GM18868 (cell line): ENCODE measurements at regions not wholly inside any gene's neighbourhood (a gene's known extent, or its start where the extent isn't known, plus 50 kb on each side); places are given as distances from the start of the nearest gene placed in this dataset.
"Not testable (repeated sequence)": the region's sequence is repeated elsewhere in the genome, so short reads cannot be mapped to it uniquely, and the experiment has no call there.

Experiments
- ATAC-seq: cut with Tn5 transposase; IDR thresholded peaks from one replicate; pipeline ENCODE4 v1.9.1; 2021; ENCODE audit warnings: mild to moderate bottlenecking, moderate library complexity; ENCODE audit not compliant: unreplicated experiment

DNA sequence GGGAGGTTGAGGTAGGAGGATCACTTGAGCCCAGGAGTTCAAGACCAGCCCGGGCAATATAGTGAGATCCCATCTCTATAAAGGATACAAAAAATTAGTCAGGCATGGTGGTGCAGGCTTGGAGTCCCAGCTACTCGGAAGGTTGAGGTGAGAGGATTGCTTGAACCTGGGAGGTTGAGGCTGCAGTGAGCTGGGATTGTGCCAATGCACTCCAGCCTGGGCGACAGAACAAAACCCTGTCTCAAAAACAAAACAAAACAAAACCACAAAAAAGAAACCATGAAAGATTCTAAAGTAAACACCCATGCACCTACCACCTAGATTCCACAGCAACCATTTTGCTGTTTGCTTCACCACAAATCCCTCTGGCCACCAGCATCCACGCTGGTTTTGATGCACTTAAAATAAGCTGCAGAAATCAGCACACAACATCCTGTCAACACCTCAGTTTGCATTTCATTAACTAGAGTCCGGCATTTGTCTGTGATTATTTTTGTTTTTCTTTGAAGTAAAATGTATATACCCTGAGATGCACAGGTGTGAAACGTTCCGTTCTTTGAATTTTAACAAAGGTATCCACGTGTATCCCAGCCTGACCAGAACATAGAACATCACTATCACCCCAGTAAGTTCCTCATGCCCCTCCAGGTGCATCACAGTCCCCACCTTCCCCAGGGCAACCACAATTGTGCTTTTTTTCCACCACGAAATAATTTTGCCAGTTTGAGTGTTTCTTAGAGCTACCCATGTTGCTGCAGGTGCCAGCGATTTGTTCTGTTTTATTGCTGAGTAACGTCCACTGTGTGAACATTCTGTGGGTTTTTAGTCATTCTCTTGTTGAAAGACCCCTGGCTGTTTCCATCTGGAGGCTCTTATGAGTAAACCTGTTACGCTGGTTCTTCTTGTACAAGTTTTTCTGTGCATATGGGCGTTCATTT, 191.5 kb downstream of the SEC14L1 start:
- ATAC-seq, result no peak

GRCh38 chr17:77332981-77333685, 192.4 kb downstream of the SEC14L1 start:
- no peak for ATAC-seq

- ATAC-seq, result no peak
These were observed 196.4 kb downstream of the SEC14L1 start for GRCh38 chr17:77337150-77337549.

DNA sequence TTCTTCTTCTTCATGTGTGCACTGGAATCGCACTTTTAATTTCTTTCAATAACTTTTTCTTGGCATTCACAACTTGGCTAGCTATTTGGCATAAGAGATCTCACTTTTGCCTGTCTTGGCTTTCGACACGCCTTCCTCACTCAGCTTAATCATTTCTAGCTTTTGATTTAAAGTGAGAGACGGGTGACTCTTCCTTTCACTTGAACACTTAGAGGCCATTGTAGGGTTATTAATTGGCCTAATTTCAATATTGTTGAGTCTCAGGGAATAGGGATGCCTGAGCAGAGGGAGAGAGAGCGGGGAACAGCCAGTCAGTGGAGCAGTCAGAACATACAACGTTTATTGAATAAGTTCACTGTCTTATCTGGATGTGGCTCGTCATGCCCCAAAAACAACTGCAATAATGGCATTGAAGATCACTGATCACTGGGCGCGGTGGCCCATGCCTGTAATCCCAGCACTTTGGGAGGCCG, 200.3 kb downstream of the SEC14L1 start:
- no peak for ATAC-seq

GRCh38 chr17:77342656-77342990, 201.9 kb downstream of the SEC14L1 start:
- ATAC-seq, result not testable (repeated sequence)

- no peak for ATAC-seq
These were observed 202.4 kb downstream of the SEC14L1 start for GRCh38 chr17:77343031-77343800.

DNA sequence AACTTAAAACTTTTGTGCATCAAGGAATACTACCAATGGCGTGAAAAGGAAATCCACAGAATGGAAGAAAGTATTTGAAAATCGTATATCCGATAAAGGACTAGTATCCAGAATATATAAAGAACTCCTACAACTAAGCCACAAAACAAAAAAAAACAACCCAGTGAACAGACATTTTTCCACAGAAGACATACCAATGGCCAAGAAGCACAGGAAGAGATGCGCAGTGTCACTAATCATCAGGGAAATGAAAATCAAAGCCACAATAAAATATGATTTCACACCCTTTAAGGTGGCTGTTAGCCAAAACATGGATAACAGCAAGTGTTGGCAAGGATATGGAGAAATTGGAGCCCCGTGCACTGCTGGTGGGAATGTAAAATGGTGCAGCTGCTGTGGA, 203.3 kb downstream of the SEC14L1 start:
- ATAC-seq, result no peak

DNA sequence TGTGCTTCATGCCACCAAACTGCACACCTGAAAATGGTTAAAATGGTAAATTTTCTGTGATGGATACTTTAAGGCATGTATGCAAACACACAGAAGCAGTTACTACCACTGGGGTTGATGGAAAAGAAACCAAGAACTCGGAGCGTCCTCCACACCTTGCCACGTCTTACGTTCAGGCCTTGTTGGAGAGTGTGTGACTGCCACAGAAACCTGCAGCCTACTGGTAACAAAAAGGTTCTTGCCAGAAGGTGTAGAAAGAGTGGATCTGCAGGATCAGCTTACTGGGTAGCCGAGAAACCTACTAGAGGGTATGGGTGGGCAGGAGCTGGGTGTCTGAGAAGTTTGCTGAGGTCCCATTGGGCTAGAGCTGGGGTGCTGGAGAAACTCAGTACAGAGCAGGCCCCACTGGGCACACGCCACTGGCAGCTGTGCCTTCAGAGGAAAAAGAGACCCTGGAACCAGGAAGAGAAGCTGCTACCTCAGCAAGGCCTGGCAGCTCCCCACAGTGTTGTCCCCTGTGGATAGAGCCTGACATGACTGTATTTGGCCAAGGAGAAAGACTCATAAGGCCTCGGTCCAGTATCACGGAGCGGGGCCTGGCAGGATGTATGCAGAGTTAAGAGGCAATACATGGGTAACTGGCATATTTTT, 204.6 kb downstream of the SEC14L1 start:
- no peak for ATAC-seq

DNA sequence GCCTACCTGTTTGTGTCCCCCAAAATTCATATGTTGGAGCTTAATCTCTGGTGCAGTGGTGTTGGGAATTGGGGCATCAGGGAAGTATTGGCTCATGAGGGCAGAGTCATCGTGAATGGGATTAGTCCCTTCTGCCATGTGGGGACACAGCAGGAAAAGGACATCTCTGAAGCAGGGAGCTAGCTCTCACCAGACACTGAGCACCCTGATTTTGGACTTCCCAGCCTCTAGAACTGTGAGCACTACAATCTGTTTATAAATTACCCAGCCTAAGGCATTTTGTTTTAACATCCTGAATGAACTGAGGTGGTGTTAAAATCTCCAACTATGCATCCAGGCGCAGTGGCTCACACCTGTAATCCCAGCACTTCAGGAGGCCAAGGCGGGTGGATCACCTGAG, 206.0 kb downstream of the SEC14L1 start:
- ATAC-seq, result no peak

DNA sequence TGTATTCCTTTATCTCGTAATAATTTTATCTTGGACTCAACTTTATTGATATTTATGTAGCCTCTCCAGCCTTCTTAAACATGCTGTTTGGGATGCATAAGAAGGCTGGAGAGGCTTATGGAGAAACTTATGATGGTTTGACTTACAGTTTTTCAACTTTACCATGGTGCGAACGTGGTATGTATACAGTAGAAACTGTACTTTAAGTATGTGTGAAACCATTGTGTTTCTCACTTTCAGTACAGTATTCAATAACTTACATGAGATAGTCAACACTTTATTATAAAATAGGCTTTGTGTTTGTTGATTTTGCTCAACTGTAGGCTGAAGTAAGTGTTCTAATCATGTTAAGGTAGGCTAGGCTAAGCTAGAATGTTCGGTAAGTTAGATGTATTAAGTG, 206.8 kb downstream of the SEC14L1 start:
- ATAC-seq, result no peak

- no peak for ATAC-seq
These were observed 209.4 kb downstream of the SEC14L1 start for GRCh38 chr17:77349976-77350830.

DNA sequence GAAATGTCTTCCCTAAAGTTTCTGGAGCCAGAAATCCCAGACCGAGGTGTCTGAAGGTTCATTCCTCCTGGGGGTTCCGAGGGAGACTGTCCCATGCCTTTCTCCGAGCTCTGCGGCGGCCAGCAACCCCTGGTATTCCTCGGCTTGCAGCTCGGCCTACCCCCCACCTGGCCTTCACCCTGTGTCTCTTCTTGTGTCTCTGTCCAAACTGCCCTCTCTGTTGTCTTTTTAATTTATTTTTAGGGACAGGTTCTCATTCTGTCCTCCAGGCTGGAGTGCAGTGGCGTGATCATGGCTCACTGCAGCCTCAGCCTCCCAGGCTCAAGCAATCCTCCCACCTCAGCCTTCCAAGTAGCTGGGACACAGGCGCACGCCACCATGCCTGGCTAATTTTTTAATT, 211.7 kb downstream of the SEC14L1 start:
- ATAC-seq, result no peak

DNA sequence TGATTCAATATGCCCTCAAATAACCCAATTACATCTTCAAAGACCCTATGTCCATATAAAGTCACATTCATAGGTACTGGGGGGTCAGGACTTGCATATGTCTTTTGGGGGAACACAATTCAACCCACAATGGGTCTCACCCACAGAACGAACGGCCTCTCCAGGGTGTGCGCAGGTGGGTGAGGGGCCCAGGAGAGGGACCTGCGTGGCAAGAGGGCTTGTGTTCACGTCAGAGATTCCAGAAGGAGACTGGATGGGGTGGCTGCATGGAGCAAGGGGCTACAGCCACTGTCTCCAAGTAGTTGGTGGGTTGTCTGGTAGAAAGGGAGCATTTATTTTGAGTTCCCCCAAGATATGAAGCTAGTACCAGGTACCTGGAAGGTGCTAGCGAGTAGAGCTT, 212.2 kb downstream of the SEC14L1 start:
- no peak for ATAC-seq

- no peak for ATAC-seq
These were observed 213.1 kb downstream of the SEC14L1 start for GRCh38 chr17:77353684-77354419.

DNA sequence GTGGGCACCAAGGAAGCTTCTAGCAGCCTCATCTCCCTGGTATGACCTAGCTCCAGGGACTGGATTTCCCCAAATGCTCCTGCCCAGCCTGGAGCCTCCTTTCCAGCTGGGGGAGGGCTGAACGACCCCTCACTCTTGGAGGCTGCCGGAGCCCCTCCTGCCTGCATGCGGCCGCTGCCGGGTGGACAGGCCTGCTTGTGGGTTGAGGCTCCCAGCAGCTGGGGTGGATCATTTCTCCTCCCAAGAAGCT, 213.6 kb downstream of the SEC14L1 start:
- ATAC-seq, result no peak

DNA sequence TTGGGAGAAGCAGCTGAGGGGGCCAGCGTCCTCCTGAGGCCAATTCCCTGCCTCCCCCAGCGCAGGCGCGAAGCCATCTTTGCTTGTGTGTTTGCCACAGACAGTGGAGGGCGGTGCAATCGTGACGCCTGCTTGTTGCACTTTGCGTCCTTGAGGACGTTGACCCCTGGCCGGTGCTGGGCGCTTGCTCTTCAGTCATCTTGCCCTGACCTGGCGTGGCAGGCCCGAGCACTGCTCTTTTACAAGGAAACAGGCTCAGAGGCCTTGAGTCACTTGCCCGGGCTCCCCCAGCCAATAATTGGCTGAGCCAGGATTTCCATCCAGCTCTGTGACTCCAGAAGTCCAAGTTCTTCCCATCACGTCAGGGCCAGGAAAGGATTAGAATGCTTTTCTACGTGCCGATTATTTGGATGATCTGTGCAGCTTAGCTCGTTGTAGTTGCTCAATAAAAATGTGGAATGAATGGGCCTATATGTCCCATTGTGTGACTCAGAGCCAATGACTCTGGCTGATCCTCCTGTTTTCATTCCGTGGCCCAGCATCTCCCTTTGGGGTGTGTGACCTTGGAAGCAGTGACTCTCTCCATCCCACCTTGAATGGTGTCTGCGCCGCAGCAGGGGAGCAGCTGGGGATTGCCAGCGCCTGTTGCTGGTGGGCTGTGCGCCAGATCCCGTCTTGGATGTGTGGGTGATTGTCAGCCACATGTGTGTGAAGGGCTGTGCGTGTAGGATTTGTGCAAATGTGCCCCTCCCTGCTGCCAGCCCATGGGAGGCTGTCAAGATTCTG, 214.1 kb downstream of the SEC14L1 start:
- no peak for ATAC-seq

DNA sequence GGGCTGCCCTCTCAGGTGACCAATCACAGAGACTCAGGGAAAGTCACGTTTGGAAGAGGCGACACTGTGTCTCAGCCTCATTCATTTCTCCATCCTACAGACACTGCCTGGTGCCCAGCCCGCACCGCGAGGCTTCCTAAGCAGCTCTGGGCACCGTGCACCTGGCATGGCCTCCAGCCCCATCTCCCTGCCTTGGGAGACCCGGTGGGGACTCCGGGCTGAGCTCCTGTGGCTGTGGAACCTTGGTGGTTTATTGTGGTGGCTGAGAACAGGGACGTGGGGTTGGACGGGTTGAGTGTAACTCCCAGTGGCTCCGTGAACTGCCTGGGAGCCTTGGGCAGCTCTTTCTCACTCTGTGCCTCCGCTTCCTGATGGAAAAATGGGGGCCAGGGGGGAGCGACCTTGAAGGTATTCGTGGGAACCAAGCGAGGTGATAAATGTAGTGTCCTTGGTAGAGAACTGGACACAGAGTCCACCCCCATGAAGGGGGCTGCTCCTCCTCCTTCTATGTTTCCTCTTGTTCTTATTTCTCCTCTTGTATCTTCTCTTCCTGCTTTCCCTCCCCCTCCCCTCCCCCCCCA, 215.4 kb downstream of the SEC14L1 start:
- no peak for ATAC-seq

DNA sequence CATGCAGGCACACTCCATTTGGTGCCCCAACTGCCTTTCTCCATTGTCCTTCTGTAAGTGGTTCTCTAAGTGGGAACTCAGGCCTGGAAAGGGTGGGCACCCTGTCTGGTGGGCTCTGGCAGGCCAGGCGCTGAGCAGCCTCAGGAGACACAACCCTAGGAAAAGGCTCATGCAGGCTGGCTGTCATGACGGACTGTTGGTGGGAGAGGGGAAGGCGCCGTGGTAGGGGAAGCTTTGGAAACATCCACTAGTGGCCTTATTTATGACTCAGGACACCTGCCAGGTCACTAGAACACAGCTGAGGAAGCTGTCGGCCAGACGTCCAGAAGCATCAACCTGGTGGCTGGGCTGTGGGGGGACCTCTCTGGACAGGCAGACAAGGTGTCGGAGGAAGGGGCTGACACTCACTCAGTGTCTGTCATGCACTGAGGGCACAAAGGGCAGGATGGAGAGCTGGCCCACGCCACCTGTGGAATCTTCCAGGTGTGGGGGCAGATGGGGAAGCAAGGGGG, 216.0 kb downstream of the SEC14L1 start:
- ATAC-seq, result no peak
